ENCODE measurements at regions not wholly inside any gene's neighbourhood (a gene's known extent, or its start where the extent isn't known, plus 50 kb on each side); places are given as distances from the start of the nearest gene placed in this dataset.
A peak's percentile ranks its signal among the peaks of the same experiment; 100 is the strongest.

DNA sequence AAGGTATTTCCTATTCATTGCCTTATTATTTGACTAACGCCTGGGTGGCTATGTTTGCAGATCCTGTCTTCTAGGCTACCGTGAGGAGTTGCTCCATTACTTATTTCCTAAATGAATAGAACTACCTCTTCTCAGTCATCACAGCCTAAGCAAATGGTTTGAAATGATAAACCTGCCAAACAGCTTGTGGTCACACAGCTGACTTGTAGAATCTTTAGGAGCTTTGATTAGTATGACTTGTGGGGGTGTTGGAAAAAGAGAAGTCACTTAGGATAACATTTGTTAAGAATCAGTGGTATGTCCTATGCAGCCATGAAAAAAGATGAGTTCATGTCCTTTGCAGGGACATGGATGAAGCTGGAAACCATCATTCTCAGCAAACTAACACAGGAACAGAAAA lies 169.3 kb downstream of the PPARGC1A start:
- Histone ChIP-seq H3K36me3 (ENCODE audit: control insufficient read depth in 2 of 3, insufficient read depth in 3 of 3, low read length in 3 of 3) (no peaks in the 10 kb centered on the region), H3K27ac (ENCODE audit: low read depth in 2 of 2, low read length in 2 of 2) (no peak overlapping the region), H3K4me3 (ENCODE audit: low read length in 3 of 3) (no peak overlapping the region), H3K4me1 (ENCODE audit: control insufficient read depth in 2 of 3, insufficient read depth in 2 of 3, low read depth in 1 of 3, low read length in 3 of 3) (no peaks in the 10 kb centered on the region), H3K9me3 (ENCODE audit: control insufficient read depth in 2 of 3, insufficient read depth in 1 of 3, low read length in 3 of 3) (no peaks in the 10 kb centered on the region), H3K27me3 (ENCODE audit: control insufficient read depth, insufficient read depth, low read length) (no peaks in the 10 kb centered on the region), H3K9ac (ENCODE audit: low read length in 3 of 3) (no peak overlapping the region)
- DNase-seq (no peak), FAIRE-seq (no peak)
- intact Hi-C loops (cut with DNase I), result no loop called here
- no peak for TF ChIP-seq CTCF (IDR thresholded peaks at IDR 0.05; ENCODE audit: borderline replicate concordance, extremely low read depth, insufficient read depth)

DNA sequence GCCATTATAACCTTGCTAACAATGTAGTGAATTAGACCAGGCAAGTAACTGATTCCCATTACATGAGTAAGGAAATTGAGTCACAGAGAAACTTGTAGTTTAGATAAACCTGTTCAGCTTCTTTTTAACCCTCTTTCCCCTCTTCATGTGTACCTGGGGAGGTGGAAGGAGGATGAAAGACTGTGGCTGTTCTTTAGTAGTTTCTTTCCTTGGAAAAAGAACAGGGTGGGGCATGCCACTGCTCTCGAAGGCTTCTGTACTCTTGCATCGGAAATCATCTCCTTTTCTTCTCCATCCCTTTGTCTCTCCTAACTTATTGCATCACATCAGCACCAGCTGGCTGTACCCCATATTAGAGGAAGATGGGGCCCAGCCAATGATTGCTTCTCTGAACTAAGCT lies 171.4 kb downstream of the PPARGC1A start:
- no peaks in the 10 kb centered on the region for H3K36me3 ChIP-seq (ENCODE audit: control insufficient read depth in 2 of 3, insufficient read depth in 3 of 3, low read length in 3 of 3)
- no peaks in the 10 kb centered on the region for H3K4me1 ChIP-seq (ENCODE audit: control insufficient read depth in 2 of 3, insufficient read depth in 2 of 3, low read depth in 1 of 3, low read length in 3 of 3)
- FAIRE-seq (no peak), DNase-seq (no peak)
- H3K4me3 ChIP-seq (ENCODE audit: low read length in 3 of 3), result no peak overlapping the region
- intact Hi-C loops (cut with DNase I), result no loop called here
- no peak for TF ChIP-seq CTCF (IDR thresholded peaks at IDR 0.05; ENCODE audit: borderline replicate concordance, extremely low read depth, insufficient read depth)
- H3K27ac ChIP-seq (ENCODE audit: low read depth in 2 of 2, low read length in 2 of 2), result peak overlapping the region in 1 of 2 donors; percentile 20
- no peaks in the 10 kb centered on the region for H3K27me3 ChIP-seq (ENCODE audit: control insufficient read depth, insufficient read depth, low read length)
- H3K9me3 ChIP-seq (ENCODE audit: control insufficient read depth in 2 of 3, insufficient read depth in 1 of 3, low read length in 3 of 3), result no peaks in the 10 kb centered on the region
- no peak overlapping the region for H3K9ac ChIP-seq (ENCODE audit: low read length in 3 of 3)

DNA sequence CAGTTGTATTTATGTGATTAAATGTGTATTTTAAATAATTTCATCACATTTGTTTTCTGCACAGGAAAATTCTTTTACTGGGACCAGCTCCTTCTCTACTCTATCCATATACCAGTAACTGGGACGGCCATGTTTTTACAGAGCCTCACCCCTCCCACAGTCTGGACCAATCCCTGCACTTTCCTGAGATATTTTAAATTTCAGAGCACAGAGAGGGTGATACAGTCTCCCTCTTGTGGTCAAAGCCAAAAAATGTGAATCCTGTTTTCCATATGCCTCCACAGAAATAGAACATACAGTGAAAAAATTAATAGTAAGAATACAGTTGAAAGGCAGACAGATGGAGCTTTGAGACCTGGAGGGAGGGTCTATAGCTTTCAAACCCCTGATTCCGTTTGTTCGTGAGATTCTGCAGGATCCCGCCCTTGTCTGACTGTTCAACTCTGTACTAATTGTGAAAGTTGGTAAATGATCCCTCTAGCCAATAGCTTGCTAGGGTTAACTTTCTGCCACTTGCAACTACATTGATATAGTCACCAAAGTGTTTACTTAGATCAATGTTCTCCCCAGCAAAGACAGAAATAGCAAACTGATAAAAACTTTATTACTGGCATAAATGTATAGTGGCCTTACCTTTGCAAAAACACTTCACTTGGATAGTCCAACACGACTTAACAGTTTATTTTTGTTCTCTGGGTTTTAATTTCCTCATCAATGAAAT lies 172.2 kb downstream of the PPARGC1A start:
- H3K9ac ChIP-seq (ENCODE audit: low read length in 3 of 3), result no peak overlapping the region
- intact Hi-C loops (cut with DNase I), result no loop called here
- H3K27ac ChIP-seq (ENCODE audit: low read depth in 2 of 2, low read length in 2 of 2), result no peak overlapping the region
- H3K36me3 ChIP-seq (ENCODE audit: control insufficient read depth in 2 of 3, insufficient read depth in 3 of 3, low read length in 3 of 3), result no peaks in the 10 kb centered on the region
- peak; percentile 11 for TF ChIP-seq CTCF (IDR thresholded peaks at IDR 0.05; ENCODE audit: borderline replicate concordance, extremely low read depth, insufficient read depth)
- H3K4me1 ChIP-seq (ENCODE audit: control insufficient read depth in 2 of 3, insufficient read depth in 2 of 3, low read depth in 1 of 3, low read length in 3 of 3), result no peaks in the 10 kb centered on the region
- no peak overlapping the region for H3K4me3 ChIP-seq (ENCODE audit: low read length in 3 of 3)
- FAIRE-seq (no peak), DNase-seq (no peak)
- no peaks in the 10 kb centered on the region for H3K27me3 ChIP-seq (ENCODE audit: control insufficient read depth, insufficient read depth, low read length)
- no peaks in the 10 kb centered on the region for H3K9me3 ChIP-seq (ENCODE audit: control insufficient read depth in 2 of 3, insufficient read depth in 1 of 3, low read length in 3 of 3)

GRCh38 chr4:23710298-23710697 lies 179.5 kb downstream of the PPARGC1A start:
- intact Hi-C loops (cut with DNase I), result no loop called here
- Histone ChIP-seq H3K9me3 (ENCODE audit: control insufficient read depth in 2 of 3, insufficient read depth in 1 of 3, low read length in 3 of 3) (no peaks in the 10 kb centered on the region), H3K36me3 (ENCODE audit: control insufficient read depth in 2 of 3, insufficient read depth in 3 of 3, low read length in 3 of 3) (no peaks in the 10 kb centered on the region), H3K4me3 (ENCODE audit: low read length in 3 of 3) (no peak overlapping the region), H3K27me3 (ENCODE audit: control insufficient read depth, insufficient read depth, low read length) (no peaks in the 10 kb centered on the region), H3K4me1 (ENCODE audit: control insufficient read depth in 2 of 3, insufficient read depth in 2 of 3, low read depth in 1 of 3, low read length in 3 of 3) (peaks cover 0 to 16% (median 4%) of the 10 kb centered on the region in 3 donors), H3K27ac (ENCODE audit: low read depth in 2 of 2, low read length in 2 of 2) (no peak overlapping the region), H3K9ac (ENCODE audit: low read length in 3 of 3) (no peak overlapping the region)
- DNase-seq, result no peak
- FAIRE-seq, result no peak
- no peak for TF ChIP-seq CTCF (IDR thresholded peaks at IDR 0.05; ENCODE audit: borderline replicate concordance, extremely low read depth, insufficient read depth)
